H1 (cell line): ENCODE measurements at regions not wholly inside any gene's neighbourhood (a gene's known extent, or its start where the extent isn't known, plus 50 kb on each side); places are given as distances from the start of the nearest gene placed in this dataset.

ENCODE experiments used
- CTCF ChIA-PET: fragments of 300-600 bp; sonication (Branson Sonifier 250); formaldehyde crosslinking; loops from one replicate; lab custom pipeline; 2021; ENCODE audit not compliant: partially characterized antibody; lab: Charles Lee
- POLR2A ChIA-PET: fragments of 300-600 bp; sonication (Branson Sonifier 250); formaldehyde crosslinking; loops from one replicate; lab custom pipeline; 2021; ENCODE audit warnings: inconsistent platforms; ENCODE audit not compliant: partially characterized antibody; lab: Charles Lee
- DNase-seq, 2 experiments: peaks; one replicate each; pipeline versions ENCODE4 v3.0.0 to v3.0.0-alpha.2; 2010 to 2022; ENCODE audit warnings: low spot score in 2 of 2, low read depth in 1 of 2, mixed read lengths in 1 of 2
- FAIRE-seq: peaks from 2 replicates; lab custom pipeline; 2011; peaks lifted over from hg19 to GRCh38; lab: Jason Lieb, UNC
- H2AFZ ChIP-seq: 2 replicates; pipeline ENCODE4 v1.8.1; 2012; ENCODE audit warnings: low read length, inconsistent platforms
- H2AK5ac ChIP-seq: 2 replicates; pipeline ENCODE4 v1.6.1; 2013; ENCODE audit warnings: low read depth, low read length
- H2BK120ac ChIP-seq: replicated peaks from 2 replicates; pipeline ENCODE3; 2013; ENCODE audit warnings: low read depth, low read length, inconsistent platforms
- H2BK12ac ChIP-seq: 2 replicates; pipeline ENCODE4 v1.6.1; 2013; ENCODE audit warnings: low read depth, low read length
- H2BK15ac ChIP-seq: 2 replicates; pipeline ENCODE4 v1.6.1; 2013; ENCODE audit warnings: low read length
- H2BK20ac ChIP-seq: 2 replicates; pipeline ENCODE4 v1.6.1; 2013; ENCODE audit warnings: low read length
- H2BK5ac ChIP-seq: 2 replicates; pipeline ENCODE4 v1.6.1; 2013; ENCODE audit warnings: low read depth, low read length
- H3K14ac ChIP-seq: 2 replicates; pipeline ENCODE4 v1.6.1; 2013; ENCODE audit warnings: inconsistent platforms; ENCODE audit not compliant: insufficient read length
- H3K18ac ChIP-seq: 2 replicates; pipeline ENCODE4 v1.6.1; 2013; ENCODE audit warnings: low read length; ENCODE audit errors: extremely low read depth
- H3K23ac ChIP-seq: 2 replicates; pipeline ENCODE4 v1.6.1; 2013; ENCODE audit warnings: inconsistent platforms; ENCODE audit not compliant: insufficient read length
- H3K23me2 ChIP-seq: 2 replicates; pipeline ENCODE4 v1.6.1; 2013; ENCODE audit warnings: low read depth, low read length
- H3K27ac ChIP-seq: 2 replicates; pipeline ENCODE4 v1.6.1; 2011; ENCODE audit warnings: low read depth, low read length, inconsistent platforms
- H3K27me3 ChIP-seq, 4 experiments: replicated peaks in 1 of 4; 1 replicate in 1 of 4; 2 replicates in 3 of 4; pipeline versions ENCODE4 v1.6.1 to v1.8.1; 2011 to 2013; ENCODE audit warnings: low read length in 3 of 4, mild to moderate bottlenecking in 3 of 4, inconsistent platforms in 2 of 4, mixed read lengths in 2 of 4, moderate library complexity in 1 of 4; ENCODE audit not compliant: control insufficient read depth in 3 of 4, insufficient read depth in 3 of 4; ENCODE audit errors: extremely low read depth in 1 of 4
- H3K36me3 ChIP-seq, 4 experiments: 2 replicates each; pipeline versions ENCODE4 v1.6.1 to v1.8.1; 2011 to 2013; ENCODE audit warnings: mild to moderate bottlenecking in 4 of 4, low read length in 3 of 4, moderate library complexity in 2 of 4, control low read depth in 1 of 4, inconsistent platforms in 1 of 4; ENCODE audit not compliant: insufficient read depth in 4 of 4, control insufficient read depth in 2 of 4
- H3K4ac ChIP-seq: replicated peaks from 2 replicates; pipeline ENCODE3; 2013; ENCODE audit warnings: low read length, low read depth, mixed read lengths, inconsistent platforms; ENCODE audit not compliant: insufficient read length
- H3K4me1 ChIP-seq, 4 experiments: replicated peaks in 1 of 4; 1 replicate in 1 of 4; 2 replicates in 3 of 4; pipeline versions ENCODE4 v1.6.1 to v1.8.1; 2011 to 2013; ENCODE audit warnings: low read length in 3 of 4, inconsistent platforms in 2 of 4, mixed read lengths in 1 of 4; ENCODE audit not compliant: insufficient read depth in 4 of 4, control insufficient read depth in 3 of 4
- H3K4me2 ChIP-seq, 2 experiments: 2 replicates each; pipeline versions ENCODE4 v1.6.1 to v1.8.1; 2011 to 2013; ENCODE audit warnings: low read depth in 2 of 2, low read length in 2 of 2, control low read depth in 1 of 2, inconsistent platforms in 1 of 2, mild to moderate bottlenecking in 1 of 2; ENCODE audit not compliant: insufficient read depth in 1 of 2
- H3K4me3 ChIP-seq, 4 experiments: fragments of 200-600, 300-600 bp in 1 of 4; sonication (generic), shearing (Covaris generic), sonication (Bioruptor Twin) in 1 of 4; 2 replicates each; pipeline versions ENCODE4 v1.5.1 to v1.8.1; 2011 to 2016; ENCODE audit warnings: low read length in 4 of 4, low read depth in 3 of 4, control low read depth in 2 of 4, inconsistent platforms in 2 of 4, mild to moderate bottlenecking in 2 of 4, mixed read lengths in 1 of 4, moderate library complexity in 1 of 4; ENCODE audit not compliant: insufficient read depth in 2 of 4; ENCODE audit errors: extremely low read depth in 1 of 4
- H3K56ac ChIP-seq: replicated peaks from 2 replicates; pipeline ENCODE3; 2013; ENCODE audit warnings: low read depth, mild to moderate bottlenecking, mixed read lengths, low read length, inconsistent platforms; ENCODE audit not compliant: insufficient read length
- H3K79me1 ChIP-seq: 2 replicates; pipeline ENCODE4 v1.6.1; 2013; ENCODE audit warnings: low read depth, low read length, control low read depth
- H3K79me2 ChIP-seq, 2 experiments: 2 replicates each; pipeline versions ENCODE4 v1.6.1 to v1.8.1; 2012 to 2013; ENCODE audit warnings: low read length in 2 of 2, mild to moderate bottlenecking in 2 of 2, inconsistent platforms in 1 of 2; ENCODE audit not compliant: insufficient read depth in 2 of 2, control insufficient read depth in 1 of 2
- H3K9ac ChIP-seq, 4 experiments: replicated peaks in 1 of 4; 1 replicate in 1 of 4; 2 replicates in 3 of 4; pipeline versions ENCODE4 v1.6.1 to v1.8.1; 2011 to 2013; ENCODE audit warnings: low read depth in 3 of 4, low read length in 3 of 4, control low read depth in 2 of 4, mild to moderate bottlenecking in 2 of 4, moderate library complexity in 2 of 4, inconsistent platforms in 1 of 4; ENCODE audit errors: extremely low read depth in 1 of 4
- H3K9me3 ChIP-seq, 2 experiments: 2 replicates each; pipeline versions ENCODE4 v1.6.1 to v1.8.1; 2012 to 2013; ENCODE audit warnings: mild to moderate bottlenecking in 2 of 2, moderate library complexity in 2 of 2, control low read depth in 1 of 2, inconsistent platforms in 1 of 2, low read depth in 1 of 2, low read length in 1 of 2, mixed read lengths in 1 of 2; ENCODE audit not compliant: insufficient read depth in 2 of 2
- H4K20me1 ChIP-seq, 2 experiments: replicated peaks in 1 of 2; 2 replicates each; pipeline versions ENCODE3 to v1.8.1; 2011 to 2013; ENCODE audit warnings: inconsistent platforms in 2 of 2, low read length in 2 of 2, mild to moderate bottlenecking in 1 of 2; ENCODE audit not compliant: insufficient read depth in 2 of 2, control insufficient read depth in 1 of 2
- H4K5ac ChIP-seq: 2 replicates; pipeline ENCODE4 v1.6.1; 2013; ENCODE audit warnings: low read length, low read depth, mixed read lengths, inconsistent platforms; ENCODE audit not compliant: insufficient read length
- H4K8ac ChIP-seq: 2 replicates; pipeline ENCODE4 v1.8.0; 2013; ENCODE audit warnings: mild to moderate bottlenecking, moderate library complexity, low read length, inconsistent platforms; ENCODE audit not compliant: insufficient read depth; ENCODE audit errors: extremely low read depth
- H4K91ac ChIP-seq: replicated peaks from 2 replicates; pipeline ENCODE3; 2013; ENCODE audit warnings: low read length, mixed read lengths, inconsistent platforms; ENCODE audit not compliant: insufficient read length
- ATF2 ChIP-seq: IDR thresholded peaks from 2 replicates; pipeline ENCODE4 v1.6.1; 2012; ENCODE audit warnings: low read length, inconsistent platforms
- RAD21 ChIP-seq, 2 experiments: IDR thresholded peaks in 1 of 2; conservative IDR thresholded peaks in 1 of 2; 2 replicates each; pipeline ENCODE4 v1.6.1; 2011; ENCODE audit warnings: low read depth in 2 of 2, low read length in 2 of 2, improper control_type of control experiment in 1 of 2, inconsistent platforms in 1 of 2, mild to moderate bottlenecking in 1 of 2, moderate library complexity in 1 of 2
- RNF2 ChIP-seq: fragments of 200-900, 300-1000 bp; sonication (generic); IDR thresholded peaks from 2 replicates; pipeline ENCODE4 v1.7.1; 2016; ENCODE audit warnings: borderline replicate concordance, low read depth, mild to moderate bottlenecking, antibody characterized with exemption, low read length; ENCODE audit not compliant: poor library complexity, severe bottlenecking; ENCODE audit errors: missing control alignments
- TCF12 ChIP-seq: IDR thresholded peaks from 2 replicates; pipeline ENCODE4 v1.6.1; 2011; ENCODE audit warnings: low read depth, mild to moderate bottlenecking, low read length
- WGBS, 2 experiments: shearing (Covaris generic) in 1 of 2; methylation state at CpG; one replicate each; pipeline versions ENCODE4 v1.1.6 to v1.1.7; 2013 to 2015; ENCODE audit warnings: low lambda C conversion rate in 2 of 2, mixed read lengths in 2 of 2, inconsistent platforms in 1 of 2, low coverage in 1 of 2, missing lambda C conversion rate in 1 of 2; ENCODE audit not compliant: insufficient replicate concordance in 2 of 2, insufficient coverage in 1 of 2, insufficient read length in 1 of 2; ENCODE audit errors: extremely low coverage in 1 of 2, missing lambda C conversion rate in 1 of 2; 5-methylcytosine and 5-hydroxymethylcytosine counted together

GRCh38 chr18:78158943-78159342 lies 820.7 kb upstream of the SALL3 start:
- TF ChIP-seq ATF2: no peak
- no peak for TF ChIP-seq TCF12
- no peak for TF ChIP-seq RAD21 (IDR thresholded peaks at IDR 0.05 in 1 of 2, conservative IDR thresholded peaks at IDR 0.05 in 1 of 2; ENCODE audit: low read depth in 2 of 2, low read length in 2 of 2)
- no peak for TF ChIP-seq RNF2
- Histone ChIP-seq H2BK15ac (no peak overlapping the region), H3K23me2 (no peaks in the 10 kb centered on the region), H2AFZ (no peak overlapping the region), H3K4ac (no peak overlapping the region), H2BK5ac (no peak overlapping the region), H3K14ac (no peak overlapping the region), H3K18ac (no peak overlapping the region), H4K91ac (no peak overlapping the region), H4K20me1 (no peaks in the 10 kb centered on the region), H3K4me2 (no peak overlapping the region), H3K79me1 (no peaks in the 10 kb centered on the region), H4K8ac (no peak overlapping the region), H3K79me2 (no peaks in the 10 kb centered on the region), H3K9me3 (no peaks in the 10 kb centered on the region; a peak in 1 of 4 replicates), H3K56ac (no peak overlapping the region), H3K27ac (no peak overlapping the region), H2BK12ac (no peak overlapping the region), H2BK120ac (no peak overlapping the region), H3K4me3 (no peak overlapping the region), H3K4me1 (peaks cover 2 to 6% (median 3%) of the 10 kb centered on the region in 4 experiments; a peak in 5 of 7 replicates), H3K23ac (no peak overlapping the region), H3K9ac (no peak overlapping the region), H4K5ac (no peak overlapping the region), H3K36me3 (no peaks in the 10 kb centered on the region), H2AK5ac (no peak overlapping the region), H3K27me3 (0 out of 7 replicates have a peak, but pooled peaks cover 0 to 2% (median 0%) of the 10 kb centered on the region in 4 experiments), H2BK20ac (no peak overlapping the region)
- 87% methylated on average over 14 of the region's 17 CpGs; no CpG with 5 or more reads in 1 of the 2 experiments for WGBS, 2 experiments
- POLR2A ChIA-PET: no interaction called here
- FAIRE-seq (no peak), DNase-seq (no peak)
- CTCF ChIA-PET: no interaction called here
